HG03060 (cell line): ENCODE measurements at regions not wholly inside any gene's neighbourhood (a gene's known extent, or its start where the extent isn't known, plus 50 kb on each side); places are given as distances from the start of the nearest gene placed in this dataset.
"Not testable (repeated sequence)": the region's sequence is repeated elsewhere in the genome, so short reads cannot be mapped to it uniquely, and the experiment has no call there.

Source experiments
- ATAC-seq: cut with Tn5 transposase; IDR thresholded peaks from one replicate; pipeline ENCODE4 v1.9.1; 2021; ENCODE audit warnings: low read depth, moderate number of reproducible peaks; ENCODE audit not compliant: unreplicated experiment

DNA sequence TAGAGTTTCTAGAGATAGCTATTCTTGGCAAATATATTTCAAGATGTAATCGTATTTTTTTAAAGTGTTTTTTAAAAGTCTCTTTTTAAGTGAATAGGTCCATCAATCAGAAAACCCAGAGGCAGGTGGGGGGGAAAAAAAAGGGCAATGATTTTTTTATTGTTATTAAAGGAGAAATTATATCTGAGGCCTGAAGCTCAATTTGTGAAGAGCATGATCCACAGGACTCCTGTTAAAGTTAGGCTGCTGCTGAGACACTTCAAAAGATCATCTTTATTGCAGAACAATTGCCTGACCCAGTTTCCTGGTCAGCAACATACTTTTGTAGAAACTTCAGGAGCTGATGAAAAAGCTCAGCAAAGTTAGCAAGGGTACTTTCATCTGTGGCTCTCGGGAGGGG lies 326.2 kb downstream of the RASEF start:
- ATAC-seq = no peak

DNA sequence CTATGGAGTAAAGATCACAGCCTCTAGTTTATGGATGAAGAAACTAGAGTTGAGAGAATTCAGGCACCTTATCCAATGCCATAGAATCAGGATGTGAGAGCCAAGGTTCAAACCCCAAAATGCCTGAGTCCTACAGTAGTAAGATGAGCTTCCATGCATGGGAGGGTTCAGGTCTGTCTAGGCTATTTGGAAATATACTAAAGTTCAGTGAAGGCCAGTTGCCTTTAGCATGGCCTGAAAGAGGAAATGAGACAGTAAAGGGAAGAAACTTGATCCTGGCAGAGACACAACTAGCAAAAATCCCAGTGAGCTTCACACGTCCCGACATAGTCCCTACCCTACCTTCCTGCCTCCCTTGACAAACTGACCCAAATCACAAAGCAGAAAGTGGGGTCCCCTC lies 317.0 kb downstream of the RASEF start:
- ATAC-seq = no peak

DNA sequence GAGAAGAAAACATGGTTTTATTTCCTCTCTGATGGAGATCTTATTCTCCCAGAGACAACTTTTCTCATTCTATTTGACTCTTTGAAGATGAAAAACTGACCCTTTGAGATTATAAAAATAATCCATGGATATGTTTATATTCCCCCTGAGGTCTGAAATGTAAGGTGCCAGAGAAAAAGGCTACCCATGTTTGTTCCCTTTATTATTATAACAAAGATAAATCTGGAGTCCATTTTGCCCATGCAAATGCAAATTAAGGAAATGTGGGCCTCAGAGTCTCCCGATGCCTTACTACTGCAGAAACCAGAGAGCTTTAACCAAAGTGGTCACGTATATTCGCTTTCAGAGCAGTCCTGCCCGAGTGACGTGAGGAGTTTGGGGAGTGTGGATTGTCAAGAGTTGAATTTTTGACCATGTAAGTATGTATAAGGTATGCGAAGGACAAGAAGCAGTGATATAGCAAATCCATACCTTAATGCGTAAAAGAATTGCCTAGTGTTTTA lies 312.5 kb downstream of the RASEF start:
- no peak for ATAC-seq

GRCh38 chr9:82757924-82758323 lies 305.0 kb downstream of the RASEF start:
- ATAC-seq = no peak

- no peak for ATAC-seq
These were observed 301.9 kb downstream of the RASEF start for GRCh38 chr9:82761027-82761426.

- no peak for ATAC-seq
These were observed 301.0 kb downstream of the RASEF start for GRCh38 chr9:82761956-82762355.

DNA sequence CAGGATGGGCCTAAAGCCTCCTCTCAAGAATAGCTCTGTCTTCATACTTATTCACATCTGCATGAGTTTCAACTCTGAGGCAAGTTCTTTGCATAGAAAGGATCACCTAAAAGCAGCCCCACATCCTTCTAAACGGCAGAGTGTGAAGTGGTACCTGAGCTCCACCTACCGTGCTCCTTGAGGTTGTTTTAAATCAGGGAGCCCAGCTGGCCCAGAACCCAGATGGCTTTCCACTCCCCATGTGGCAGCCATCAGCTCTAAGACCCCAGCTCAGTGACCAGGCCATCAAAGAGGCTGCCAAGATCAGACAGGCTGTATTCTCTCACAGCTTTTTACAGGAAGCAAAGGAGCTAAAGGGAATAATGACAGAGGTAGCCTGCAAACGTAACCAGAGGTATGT lies 299.3 kb downstream of the RASEF start:
- ATAC-seq = no peak

- no peak for ATAC-seq
These were observed 298.8 kb downstream of the RASEF start for GRCh38 chr9:82764061-82764668.

DNA sequence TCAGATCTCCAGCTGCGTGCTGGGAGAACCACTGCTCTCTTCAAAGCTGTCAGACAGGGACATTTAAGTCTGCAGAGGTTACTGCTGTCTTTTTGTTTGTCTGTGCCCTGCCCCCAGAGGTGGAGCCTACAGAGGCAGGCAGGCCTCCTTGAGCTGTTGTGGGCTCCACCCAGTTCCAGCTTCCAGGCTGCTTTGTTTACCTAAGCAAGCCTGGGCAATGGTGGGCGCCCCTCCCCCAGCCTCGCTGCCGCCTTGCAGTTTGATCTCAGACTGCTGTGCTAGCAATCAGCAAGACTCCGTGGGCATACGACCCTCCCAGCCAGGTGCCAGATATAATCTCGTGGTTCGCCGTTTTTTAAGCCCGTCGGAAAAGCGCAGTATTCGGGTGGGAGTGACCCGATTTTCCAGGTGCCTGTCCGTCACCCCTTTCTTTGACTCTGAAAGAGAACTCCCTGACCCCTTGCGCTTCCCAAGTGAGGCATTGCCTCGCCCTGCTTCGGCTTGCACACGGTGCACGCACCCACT lies 288.2 kb downstream of the RASEF start:
- ATAC-seq = not testable (repeated sequence)

GRCh38 chr9:82776508-82776907 lies 286.4 kb downstream of the RASEF start:
- ATAC-seq = no peak

DNA sequence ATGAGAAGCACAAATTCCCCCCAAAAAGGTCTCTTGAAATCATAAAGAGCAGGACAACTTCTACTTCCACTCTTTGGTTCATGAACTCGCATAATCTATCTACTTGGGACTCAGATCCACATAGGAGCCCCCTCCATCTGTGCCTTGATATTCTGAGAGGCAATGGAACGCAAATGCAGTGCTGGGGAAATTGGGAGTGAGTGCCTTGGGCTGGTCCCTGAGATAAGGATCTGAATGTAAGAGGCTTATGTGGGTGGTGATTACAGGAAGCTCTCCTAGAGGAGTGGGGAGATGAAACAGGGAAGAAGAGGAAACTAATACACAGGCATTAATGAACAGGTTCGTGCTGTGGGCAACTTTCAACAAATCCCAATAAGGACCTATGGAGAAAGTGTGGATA lies 285.6 kb downstream of the RASEF start:
- no peak for ATAC-seq

GRCh38 chr9:82778923-82779322 lies 284.0 kb downstream of the RASEF start:
- ATAC-seq = not testable (repeated sequence)

GRCh38 chr9:82780017-82780416 lies 282.9 kb downstream of the RASEF start:
- no peak for ATAC-seq

DNA sequence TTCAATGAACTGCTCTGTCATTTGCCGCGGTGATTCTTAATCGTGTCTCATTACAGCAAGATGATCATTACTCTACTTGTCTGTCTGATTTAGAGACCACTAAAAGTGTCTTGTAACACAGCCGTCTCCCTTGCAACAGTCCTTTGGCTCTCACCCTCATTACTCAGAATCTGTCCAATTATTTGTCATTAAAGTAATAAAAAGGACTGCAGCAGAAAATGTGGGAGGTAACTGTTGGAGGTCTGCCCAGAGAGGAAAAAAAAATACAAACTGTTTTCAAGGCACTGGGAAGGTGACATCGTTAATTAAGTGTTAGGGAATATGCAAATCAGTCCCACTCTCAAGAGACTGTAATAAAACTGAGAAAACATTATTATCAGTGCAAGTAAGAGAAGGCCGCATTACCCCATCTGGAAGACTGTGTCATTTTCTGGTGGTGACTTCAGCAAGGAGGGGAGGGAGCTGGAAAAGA lies 281.0 kb downstream of the RASEF start:
- ATAC-seq = no peak

- no peak for ATAC-seq
These were observed 279.9 kb downstream of the RASEF start for GRCh38 chr9:82783045-82783444.

GRCh38 chr9:82784589-82784988 lies 278.4 kb downstream of the RASEF start:
- ATAC-seq = no peak

DNA sequence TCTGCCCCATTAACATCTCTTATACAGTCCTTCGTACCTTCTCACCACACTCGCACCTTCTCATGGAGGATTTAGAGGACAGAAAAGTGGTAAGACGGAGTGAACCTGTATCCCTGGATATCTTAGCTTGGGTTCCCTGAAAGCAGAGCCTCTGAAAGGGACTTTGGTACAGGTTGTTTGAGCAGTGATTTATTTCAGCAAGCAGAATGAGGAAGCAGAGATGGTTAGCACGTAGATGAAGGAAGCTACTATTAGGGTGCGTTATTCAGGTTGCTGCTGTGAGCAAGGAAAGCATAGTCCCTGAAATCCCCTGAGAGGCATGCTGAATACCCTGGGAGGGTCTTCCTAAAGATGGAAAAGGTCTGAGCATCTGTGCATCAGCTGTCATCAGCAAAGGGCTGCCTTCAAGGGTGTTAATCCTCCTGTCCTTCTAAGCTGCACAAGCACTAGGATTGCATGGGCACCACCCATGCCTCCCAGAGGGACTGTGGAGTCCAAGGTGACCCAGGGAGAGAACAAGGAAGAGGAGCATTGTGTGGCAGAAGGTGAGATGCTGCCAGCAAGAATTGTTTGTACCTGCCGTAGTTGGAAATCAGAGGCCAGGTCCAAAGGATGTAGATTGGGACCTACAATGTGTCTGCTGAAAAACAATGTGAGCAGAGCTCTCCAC lies 273.7 kb downstream of the RASEF start:
- no peak for ATAC-seq

- ATAC-seq = no peak
These were observed 272.1 kb downstream of the RASEF start for GRCh38 chr9:82790875-82791274.

GRCh38 chr9:82791692-82792091 lies 271.2 kb downstream of the RASEF start:
- ATAC-seq = no peak

DNA sequence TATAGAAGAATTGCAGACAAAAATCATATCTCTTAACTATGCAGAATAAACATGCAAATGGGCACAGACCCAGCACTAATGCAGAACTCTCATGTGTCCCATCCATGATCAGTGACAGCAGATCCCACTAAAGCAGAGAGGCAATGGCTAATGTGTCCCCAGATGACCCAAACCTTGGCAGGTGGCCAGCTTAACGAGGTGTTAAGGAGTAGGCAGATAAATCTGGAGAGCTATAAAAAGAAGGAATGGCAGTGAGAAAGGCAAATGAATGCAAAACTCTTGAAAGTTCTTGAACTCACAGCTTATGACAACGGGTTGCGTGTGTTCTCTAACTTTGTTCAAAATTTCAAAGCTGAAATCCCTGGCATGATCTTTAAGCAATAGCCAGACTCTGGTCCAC lies 265.4 kb downstream of the RASEF start:
- no peak for ATAC-seq

DNA sequence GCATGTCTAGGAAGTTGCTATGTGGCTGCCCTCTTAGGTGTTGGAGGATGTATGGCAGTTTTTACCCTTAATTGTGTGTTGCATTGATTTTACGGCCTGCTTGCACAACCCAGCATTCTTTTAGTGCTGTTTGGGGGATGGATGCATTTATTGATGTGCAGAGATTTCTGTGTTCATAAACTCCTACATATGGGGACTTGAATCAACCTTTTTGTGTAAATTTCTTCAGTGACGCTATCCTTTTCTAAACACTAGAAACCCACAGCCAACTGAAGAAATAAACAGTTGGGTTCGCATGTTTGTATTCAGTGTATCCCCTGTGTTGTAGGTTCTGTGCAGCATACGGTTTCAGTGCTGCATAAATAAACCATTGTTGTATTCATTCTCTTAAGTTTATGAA lies 263.7 kb downstream of the RASEF start:
- ATAC-seq = no peak

- ATAC-seq = no peak
These were observed 257.9 kb downstream of the RASEF start for GRCh38 chr9:82805027-82805426.
